SKM-1 treated with dmso at 0.1 percent for 144 hours (cell line): ENCODE measurements at regions not wholly inside any gene's neighbourhood (a gene's known extent, or its start where the extent isn't known, plus 50 kb on each side); places are given as distances from the start of the nearest gene placed in this dataset.

Source experiments
- DNase-seq: peaks from one replicate; lab custom pipeline; 2025; ENCODE audit not compliant: unreplicated experiment; lab: John Stamatoyannopoulos, UW

DNA sequence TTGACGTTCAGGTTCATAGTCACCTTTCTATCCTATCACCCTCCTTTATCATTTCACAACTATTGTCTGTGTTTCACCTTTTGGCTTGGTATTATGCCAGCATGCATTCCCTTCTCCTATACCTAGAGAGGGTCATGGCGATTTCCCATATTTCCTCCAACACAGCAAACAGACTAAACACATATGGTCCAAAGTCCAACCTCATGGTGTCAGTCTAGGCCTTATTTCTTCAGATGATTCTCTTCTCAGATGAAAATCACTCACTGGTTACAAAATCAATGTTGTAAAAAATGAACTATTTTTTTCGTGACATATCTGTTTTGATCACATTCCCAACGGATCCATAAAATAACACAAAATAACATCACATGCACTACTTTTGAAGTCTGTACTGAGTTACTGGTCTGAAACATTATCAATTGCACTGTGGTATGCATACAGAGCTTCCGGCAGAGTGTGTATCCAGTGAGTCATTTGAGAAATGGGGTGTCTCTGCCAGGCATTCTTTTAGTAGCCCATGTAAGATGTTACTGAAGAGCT is 204.8 kb upstream of the GALNT5 start:
- no peak for DNase-seq

DNA sequence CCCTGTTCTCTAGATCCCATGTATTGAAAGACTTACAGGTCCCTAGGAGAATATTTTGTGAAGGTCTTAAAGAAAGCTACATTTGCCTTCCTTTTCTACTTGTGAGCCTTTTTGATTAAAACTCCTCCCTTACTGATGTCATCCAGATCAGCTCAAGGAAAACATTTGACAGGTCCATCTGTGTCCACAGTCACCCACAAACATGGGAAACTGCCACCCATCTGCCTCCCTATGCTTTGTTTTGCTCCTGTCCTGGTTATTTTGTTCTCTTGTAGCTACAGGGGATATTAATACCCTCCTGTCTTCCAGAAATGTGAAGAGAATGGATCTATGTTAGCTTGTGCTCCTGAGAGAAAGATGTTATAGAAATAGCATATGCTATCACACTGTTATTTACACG is 203.6 kb upstream of the GALNT5 start:
- DNase-seq, result no peak

DNA sequence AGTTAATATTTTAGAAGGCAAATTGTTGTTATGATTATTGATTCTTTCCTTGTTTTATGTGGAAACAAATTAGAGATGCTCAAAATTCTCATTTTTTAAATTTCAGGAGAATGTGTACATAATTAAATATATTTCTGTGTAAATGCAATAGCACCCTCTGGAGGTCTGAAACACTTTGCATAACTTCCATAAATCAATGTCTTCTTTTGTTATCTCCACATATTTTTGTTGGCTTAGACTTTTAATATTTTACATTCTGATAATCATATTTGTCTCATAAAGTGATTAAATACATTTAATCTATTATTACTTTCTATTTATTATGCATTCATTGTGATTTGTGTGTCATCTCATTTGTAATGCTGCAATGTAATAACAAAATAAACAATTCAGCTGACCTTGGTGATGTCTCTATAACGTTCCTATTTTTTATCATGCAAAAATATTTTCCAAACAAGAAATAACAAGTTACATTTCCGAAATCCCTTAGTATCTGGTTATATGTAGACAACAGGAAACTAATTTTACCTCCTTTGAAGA is 201.8 kb upstream of the GALNT5 start:
- no peak for DNase-seq

DNA sequence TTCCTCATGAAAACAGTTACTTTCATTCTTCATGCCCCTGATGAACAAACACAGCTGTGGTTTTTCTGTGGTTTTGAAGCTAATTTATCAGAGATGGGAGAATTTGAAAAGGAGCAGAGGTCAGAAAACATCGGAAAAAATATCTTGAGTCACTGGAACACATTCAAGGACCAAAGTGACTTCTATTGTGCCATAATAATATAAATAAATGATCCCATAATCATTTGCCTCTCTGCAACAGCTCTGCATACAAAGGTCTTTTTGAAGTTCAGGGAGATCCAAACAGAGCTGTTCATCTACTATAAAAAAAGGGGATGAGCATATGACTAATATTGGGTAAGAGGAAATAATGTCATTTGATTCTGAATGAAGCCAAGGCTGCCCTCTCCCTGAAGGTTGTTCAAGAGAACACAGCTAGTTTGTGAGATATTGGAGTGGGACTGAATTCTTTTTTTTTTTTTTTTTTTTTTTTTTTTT is 201.3 kb upstream of the GALNT5 start:
- DNase-seq, result no peak

DNA sequence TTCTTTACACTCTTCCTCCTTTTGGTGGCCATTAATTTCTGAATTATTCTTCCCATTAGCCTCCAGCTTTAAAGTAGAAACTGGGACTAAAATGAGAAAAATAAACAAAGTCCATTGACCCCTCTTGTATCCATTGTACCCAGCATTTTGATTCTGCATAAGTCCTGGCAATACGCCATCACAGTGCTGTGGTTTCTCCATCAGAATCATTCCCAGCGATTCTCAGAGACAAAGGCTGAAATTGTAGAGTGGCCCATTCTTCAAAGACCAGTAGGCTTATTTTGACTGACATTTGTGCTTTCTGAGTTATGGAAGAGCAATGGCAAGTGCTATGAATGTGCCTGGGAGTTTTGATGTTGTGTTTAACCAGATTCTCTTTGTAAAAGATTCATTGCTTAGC is 199.3 kb upstream of the GALNT5 start:
- DNase-seq, result no peak

DNA sequence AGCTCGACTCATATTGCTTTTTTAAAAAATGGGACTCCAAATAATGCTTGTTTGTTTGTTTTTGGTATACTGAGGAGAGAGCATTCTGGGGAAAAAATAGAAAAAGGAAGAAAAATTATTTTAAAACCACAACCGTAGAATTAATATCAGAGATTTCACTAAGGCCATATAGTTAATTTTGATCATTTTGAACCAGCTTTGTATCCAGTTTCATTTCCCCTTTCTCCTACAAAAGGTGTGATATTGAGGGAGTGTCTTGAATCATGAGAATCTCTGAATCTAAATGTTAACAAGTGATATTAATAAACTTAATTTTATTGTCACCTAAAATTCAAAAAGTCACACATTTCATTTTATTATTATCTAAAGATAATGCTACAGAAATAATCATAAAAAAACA is 198.5 kb upstream of the GALNT5 start:
- DNase-seq, result no peak

DNA sequence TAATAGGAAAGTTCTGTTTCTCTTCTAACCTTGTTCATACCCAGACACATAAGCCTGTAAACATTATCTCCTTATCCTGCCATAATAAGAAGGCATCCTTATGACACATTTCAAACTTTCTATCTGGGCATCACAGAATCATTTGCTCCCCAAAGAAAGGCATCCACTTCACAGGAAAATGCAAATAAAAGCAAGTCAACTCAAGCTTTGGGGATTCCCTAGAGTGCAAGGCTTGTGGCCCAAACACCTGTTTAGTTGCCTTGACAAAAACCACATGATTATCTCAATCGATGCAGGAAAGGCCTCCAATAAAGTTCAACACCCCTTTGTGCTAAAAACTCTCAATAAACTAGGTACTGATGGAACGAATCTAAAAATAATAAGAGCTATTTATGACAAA is 195.7 kb upstream of the GALNT5 start:
- DNase-seq, result no peak

DNA sequence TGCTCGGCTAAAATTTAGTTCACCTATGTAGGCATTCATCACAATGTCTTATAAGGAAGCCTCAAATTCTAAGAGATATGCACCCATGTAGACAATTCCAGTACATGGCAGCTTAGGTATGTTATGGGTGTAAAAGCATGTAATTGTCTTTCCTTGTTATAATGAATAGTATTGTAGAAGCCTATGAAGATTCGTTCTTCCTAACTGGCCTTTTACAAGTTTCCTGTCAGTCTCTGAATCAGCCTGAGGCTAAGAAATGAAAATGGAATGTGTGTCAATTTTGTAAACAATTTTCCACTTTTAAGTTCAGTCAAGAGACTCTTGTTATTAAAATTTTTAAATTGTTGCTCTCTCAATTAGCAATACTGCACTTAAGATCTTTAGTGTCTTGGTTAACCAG is 189.9 kb upstream of the GALNT5 start:
- no peak for DNase-seq

DNA sequence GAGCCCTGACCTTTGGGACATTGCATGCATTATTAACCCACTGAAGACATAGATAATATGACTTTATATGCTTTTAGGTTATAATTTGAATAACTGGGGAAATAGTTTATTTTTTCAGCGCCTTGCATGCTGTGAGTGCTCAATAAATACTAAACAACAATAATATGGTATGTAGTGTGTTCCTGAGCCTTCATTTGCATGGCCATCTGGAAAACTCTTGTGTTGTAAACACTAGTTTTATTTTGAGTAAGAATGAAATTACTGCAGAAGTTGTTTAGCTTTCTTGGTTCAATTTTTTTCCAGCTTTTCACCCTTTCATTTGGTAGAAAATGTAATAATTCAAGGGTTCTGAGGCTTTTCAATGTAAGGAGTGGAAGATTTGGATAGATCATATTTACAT is 189.3 kb upstream of the GALNT5 start:
- no peak for DNase-seq

DNA sequence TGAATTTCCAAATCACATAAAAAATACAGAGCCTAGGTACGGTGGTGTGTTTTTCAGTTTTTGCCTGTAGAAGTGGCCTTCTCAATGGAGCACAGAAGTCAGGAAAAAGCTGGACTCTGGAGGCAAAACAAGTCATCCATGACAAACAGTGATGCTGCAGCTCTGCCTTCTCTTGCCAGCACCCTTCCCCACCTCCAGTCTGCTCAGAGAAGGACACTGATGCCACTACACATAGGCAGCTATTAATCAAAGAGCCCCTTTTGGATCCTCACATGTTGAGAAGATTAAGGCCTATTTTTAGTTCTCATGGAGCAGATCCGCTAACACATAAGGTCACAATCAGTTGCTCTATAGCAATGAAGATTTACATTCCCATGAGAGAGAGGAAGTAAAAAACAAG is 181.6 kb upstream of the GALNT5 start:
- no peak for DNase-seq

DNA sequence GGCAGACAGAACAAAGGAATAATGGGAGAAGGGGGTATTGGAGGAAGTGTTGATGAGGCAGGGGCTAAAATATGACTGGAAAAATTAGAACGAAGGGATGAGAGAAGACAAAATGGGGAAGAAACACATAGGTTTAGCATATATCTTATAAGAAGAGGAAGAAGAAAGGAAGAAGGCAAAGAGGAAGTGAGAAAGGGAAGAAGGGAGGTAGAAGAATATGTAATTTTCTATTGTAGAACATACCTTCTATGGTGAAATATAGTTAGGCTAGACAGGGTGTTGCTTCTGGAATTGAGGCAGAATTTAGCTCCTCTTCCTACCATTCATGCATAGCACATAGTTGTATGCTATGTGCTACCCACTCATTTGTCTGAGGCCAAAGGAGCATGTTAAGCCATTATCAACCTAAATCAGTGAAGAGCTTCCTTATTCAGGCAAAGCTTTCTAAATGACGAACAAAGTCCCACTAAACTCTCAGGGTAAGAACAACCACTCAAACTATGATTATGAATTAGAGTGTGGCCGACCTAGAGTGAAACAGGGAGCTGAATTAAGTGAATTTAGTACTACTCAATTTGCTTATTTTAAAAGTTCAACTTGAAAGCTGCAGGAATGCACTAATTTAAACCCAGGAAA is 180.9 kb upstream of the GALNT5 start:
- peak; percentile 52 for DNase-seq

DNA sequence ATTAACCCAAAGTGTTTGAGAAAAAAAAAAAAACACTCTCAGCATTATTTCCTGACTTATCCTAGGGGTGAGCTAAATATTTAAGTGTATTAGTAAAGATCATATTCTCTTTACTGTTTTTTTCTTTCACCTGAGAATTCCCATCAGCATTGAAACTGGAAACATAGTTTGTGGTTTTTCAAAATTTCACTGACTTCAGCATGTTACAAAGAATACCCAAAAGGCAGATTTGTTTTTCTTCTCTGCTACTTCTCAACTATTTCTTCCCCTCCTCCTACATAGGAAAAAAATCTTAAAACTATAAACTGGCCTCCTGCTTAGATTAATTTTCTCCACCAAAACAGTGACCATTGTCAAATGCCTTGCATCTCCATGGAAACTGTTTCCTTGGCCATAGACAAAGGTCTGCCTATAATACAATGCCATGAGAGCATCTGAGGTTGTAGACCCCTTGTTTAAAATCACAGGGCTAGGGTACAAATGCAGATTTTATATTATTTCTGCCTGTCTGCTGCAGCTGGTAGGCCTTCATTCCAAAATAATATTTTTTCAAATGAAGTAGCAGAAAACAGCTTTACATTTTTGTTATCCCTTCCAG is 179.7 kb upstream of the GALNT5 start:
- DNase-seq, result no peak

DNA sequence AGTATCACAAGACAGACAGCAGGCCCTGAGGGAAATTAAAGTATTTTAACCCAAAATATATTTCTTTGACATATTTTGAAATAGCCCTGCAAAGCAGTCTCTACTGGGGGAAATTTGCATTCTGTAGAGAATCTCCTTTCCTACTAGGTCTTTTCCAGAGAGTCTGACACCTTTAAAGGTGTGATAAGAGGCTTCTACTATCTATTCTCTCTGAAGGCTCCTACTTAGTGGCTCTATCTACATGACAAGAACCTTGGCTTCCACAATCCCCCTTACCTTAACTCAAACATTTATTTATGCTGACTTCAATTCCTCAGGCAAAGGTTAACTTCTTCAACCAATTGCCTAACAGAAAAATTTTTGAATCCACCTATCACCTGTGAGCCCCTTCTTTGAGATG is 174.6 kb upstream of the GALNT5 start:
- no peak for DNase-seq

DNA sequence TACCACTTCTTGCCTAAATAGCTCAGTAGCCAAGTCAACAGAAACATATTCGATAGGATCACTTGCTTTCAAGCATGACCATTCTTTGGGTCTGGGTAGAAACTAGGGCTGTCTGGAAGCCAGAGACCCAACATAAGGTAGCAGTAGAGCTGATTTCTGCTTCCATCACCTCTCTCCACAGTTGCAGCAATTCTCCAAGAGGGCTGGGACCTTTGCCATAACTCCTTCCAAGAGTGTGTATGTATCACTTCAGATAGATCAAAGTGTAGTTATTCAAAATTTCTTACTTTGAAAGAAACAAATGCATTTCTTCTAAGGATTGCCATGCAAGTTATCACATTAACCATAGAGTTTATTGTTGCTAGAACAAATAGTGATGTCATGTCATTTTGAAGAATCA is 172.0 kb upstream of the GALNT5 start:
- DNase-seq, result no peak

DNA sequence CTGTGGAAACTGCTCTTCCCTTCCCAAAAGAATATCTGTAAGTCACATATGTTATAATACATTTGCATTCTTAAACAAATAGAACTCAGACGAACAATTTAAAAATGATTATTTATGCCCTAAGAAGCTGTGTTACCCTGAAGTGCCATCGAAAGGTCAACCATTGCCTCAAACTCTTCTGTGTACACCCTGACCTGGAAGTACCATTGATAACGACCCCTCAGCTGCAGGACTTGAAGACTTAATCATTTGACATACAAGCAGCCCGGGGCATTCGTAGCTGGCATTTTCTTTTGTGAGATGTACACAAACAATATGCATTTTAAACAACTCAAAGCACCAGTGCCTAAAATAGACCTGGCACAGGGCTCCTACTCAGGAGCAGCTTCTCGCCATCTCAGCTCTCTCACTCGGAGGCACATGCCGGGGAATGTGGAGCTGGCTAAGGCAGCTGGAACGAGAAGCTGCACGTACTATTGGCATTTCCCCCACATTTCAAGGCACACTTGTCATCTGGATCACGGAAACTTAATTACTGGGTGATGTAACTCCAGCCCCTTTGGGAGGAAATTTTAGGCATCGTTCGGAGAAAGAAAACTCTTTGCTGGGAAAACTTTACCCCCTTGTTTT is 170.0 kb upstream of the GALNT5 start:
- DNase-seq, result no peak

DNA sequence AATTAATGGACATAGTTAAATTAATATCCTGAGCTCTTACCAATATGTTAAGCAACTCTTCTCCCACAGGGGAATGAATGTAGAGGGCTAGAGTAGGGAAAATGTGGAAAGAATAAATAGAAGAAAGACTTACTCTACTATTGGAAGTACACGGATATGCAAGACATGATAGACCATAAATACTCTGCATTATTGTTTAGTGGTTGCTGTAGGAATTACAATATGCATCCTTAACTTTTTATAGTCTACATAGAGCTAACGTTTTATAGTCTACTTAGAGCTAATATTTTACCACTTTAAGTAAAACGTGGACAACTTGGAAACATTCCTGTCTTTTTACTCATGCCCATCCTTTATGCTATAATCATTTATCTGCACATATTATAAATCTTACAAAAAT is 163.8 kb upstream of the GALNT5 start:
- DNase-seq, result no peak

DNA sequence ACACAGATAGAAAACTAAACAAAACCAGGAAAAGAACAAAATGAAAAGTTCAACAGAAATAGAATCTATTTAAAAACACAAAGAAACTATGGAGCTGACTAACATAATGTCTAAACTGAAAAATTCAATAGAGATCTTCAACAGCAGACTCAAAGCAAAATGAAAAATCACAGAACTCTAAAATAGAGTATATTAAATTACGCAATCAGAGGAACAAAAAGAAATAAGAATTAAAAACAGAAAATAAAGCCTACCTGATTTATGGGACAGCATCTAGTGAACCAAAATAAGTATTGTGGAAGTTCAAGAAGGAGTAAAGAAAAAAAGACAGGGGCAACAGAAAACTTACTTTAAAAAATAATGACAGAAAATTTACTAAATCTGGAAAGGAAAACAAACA is 152.1 kb upstream of the GALNT5 start:
- no peak for DNase-seq

DNA sequence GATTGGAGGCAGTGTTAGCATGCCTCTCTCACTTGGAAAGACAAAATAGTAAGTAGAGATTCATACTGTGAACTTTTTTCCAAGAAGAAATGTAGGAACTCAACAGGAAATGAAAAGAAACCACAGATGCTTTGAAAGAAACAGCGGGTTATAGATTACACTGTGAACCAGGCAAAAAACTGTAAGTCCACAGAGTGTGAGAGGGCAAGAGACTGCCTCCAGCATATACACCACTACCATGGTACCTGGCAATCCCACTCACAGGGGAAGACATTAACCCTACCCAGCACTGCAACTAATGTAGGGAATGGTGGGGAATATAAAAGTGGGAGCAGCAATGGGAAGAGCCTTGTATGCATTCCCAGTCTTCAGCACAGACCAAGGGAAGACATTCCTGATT is 150.6 kb upstream of the GALNT5 start:
- no peak for DNase-seq

DNA sequence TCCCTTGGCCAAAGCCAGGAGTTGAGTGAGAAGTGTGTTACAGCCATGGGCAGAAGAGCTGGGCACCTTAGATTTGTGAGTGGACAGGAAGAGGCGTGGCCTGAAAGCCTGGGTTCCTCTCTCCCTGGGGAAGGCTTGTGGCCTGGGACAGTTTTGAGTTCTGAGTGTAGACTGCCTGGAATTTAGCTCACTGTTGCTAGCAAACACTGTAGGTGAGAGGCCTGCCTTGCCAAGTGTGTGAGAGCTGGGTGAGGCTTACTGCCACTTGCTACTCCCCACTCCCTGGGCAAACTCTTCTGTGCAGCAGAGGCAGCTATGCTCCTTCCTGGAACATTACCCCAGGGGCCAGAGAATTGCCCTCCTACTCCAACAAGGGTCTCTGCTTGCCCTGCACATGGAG is 150.0 kb upstream of the GALNT5 start:
- DNase-seq, result no peak

DNA sequence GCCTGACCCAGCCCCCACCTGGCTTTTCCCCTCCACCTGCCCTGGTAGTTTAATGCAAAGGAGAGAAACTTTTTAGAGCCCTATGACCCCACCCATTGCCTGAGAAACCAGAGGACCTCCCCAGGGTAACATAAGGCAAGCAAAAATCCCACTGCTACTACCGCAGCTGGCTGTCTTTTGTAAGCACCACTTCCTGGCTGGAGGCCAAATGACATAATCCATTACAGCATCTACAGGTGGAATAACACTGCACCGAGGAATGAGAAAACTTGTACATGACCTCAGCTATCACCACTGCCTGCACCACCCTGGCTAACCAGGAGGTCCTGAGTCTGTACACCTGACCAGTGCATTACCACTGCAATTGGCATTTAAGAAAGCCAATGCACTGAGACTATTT is 149.6 kb upstream of the GALNT5 start:
- no peak for DNase-seq

DNA sequence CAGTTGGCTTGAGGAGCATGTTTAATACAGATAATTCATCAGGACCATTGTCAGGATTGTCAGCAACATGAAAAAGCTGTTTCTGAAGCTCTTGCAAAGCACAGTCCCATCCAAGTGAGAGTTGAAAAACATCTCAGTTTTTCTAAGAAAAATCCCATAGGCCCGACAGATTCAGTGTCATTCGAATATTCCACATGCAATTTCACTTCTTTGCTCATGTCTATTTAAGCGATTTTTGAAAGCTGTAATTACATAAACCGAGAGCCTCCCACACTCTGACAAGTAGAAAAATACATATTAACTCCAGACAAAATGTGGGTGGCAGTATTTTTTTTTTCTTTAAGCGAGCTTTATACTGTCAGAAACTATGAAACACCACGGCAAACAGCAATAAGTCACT is 134.7 kb upstream of the GALNT5 start:
- no peak for DNase-seq

DNA sequence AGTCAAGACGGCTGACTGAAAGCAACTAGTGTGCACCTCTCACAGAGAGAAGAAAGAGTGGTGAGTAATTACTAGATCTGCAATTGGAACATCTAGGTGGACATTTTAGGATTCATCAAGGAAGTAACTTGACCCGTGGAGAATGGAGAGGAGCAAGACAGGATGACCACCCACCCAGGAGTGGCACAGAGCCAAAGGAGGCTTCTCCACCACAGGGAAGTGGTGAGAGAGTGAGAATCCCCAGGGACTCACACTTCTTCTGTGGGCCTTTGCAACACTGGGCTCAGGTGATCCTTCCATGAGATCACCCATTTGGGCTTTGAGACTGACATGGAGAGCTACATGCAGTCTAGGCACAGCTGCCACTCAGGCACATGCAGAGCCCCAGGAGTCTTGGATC is 132.8 kb upstream of the GALNT5 start:
- no peak for DNase-seq
